ENCODE measurements at regions not wholly inside any gene's neighbourhood (a gene's known extent, or its start where the extent isn't known, plus 50 kb on each side); places are given as distances from the start of the nearest gene placed in this dataset.

DNA sequence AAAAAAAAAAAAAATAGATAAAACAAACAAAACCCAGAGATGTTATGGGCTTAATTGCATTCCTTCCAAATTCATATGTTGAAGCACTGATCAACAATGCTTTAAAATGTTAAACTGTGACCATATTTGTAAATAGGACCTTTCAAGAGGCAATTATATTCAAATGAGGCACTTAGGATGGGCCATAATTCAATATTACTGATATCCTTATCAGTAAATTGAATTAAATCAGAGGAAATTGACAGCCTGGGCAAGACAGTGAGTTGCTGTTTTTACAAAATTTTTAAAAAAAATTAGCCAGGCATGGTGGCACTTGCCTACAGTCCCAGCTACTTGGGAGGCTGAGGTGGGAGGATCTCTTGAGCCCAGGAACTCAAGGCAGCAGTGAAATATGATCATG is 364.1 kb downstream of the GJA1 start:
- no peak overlapping the region for H3K4me3 ChIP-seq (ENCODE audit: low read depth, low read length)
- TF ChIP-seq, protein P1, sequence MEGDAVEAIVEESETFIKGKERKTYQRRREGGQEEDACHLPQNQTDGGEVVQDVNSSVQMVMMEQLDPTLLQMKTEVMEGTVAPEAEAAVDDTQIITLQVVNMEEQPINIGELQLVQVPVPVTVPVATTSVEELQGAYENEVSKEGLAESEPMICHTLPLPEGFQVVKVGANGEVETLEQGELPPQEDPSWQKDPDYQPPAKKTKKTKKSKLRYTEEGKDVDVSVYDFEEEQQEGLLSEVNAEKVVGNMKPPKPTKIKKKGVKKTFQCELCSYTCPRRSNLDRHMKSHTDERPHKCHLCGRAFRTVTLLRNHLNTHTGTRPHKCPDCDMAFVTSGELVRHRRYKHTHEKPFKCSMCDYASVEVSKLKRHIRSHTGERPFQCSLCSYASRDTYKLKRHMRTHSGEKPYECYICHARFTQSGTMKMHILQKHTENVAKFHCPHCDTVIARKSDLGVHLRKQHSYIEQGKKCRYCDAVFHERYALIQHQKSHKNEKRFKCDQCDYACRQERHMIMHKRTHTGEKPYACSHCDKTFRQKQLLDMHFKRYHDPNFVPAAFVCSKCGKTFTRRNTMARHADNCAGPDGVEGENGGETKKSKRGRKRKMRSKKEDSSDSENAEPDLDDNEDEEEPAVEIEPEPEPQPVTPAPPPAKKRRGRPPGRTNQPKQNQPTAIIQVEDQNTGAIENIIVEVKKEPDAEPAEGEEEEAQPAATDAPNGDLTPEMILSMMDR (IDR thresholded peaks at IDR 0.05; ENCODE audit: insufficient read depth, low read length, poor library complexity, severe bottlenecking) = no peak
- no peak for DNase-seq (ENCODE audit: low read depth)
- no peaks in the 10 kb centered on the region for H3K27me3 ChIP-seq (ENCODE audit: control insufficient read depth, insufficient read depth, low read length)
- no peaks in the 10 kb centered on the region for H3K36me3 ChIP-seq (ENCODE audit: control insufficient read depth, insufficient read depth, low read length)

DNA sequence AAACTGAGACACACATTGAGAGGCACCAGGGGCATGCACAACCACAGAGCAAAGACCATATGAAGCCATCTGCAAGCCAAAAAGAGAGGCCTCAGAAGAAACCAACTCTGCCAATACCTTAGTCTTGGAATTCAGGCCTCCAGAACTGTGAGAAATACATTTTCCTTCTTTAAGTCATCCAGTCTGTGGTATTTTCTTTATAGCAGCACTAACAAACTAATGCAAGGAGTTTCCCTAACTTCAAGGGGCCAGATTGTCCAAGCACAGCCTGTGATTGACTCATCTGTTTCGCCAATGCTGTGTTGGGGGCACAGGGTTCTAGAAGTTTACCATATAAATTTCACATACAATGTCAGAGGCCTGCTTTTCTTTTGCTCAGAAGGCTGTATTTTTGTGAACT is 364.6 kb downstream of the GJA1 start:
- H3K36me3 ChIP-seq (ENCODE audit: control insufficient read depth, insufficient read depth, low read length) = no peaks in the 10 kb centered on the region
- no peak overlapping the region for H3K4me3 ChIP-seq (ENCODE audit: low read depth, low read length)
- no peaks in the 10 kb centered on the region for H3K27me3 ChIP-seq (ENCODE audit: control insufficient read depth, insufficient read depth, low read length)
- no peak for DNase-seq (ENCODE audit: low read depth)
- TF ChIP-seq, protein P1 (IDR thresholded peaks at IDR 0.05; ENCODE audit: insufficient read depth, low read length, poor library complexity, severe bottlenecking) = no peak

DNA sequence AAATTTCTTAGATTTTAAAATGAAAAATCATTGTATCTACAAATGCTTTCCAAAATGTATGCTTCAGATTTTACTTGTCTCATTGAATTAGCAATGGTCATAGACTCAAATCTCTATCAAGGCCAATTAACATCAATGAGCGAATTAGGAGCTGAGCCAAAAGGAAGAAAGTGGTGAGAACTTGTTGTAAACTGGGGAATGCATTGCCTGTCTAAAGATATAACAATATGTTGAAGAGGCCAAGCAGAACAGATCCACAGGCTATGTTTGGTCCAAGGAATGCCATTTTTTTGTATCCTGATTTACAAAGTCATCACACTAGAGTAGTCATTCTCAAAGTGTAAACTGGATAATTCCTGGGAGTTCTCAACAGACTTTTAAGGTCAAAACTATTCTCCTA is 370.7 kb downstream of the GJA1 start:
- TF ChIP-seq, protein P1 (IDR thresholded peaks at IDR 0.05; ENCODE audit: insufficient read depth, low read length, poor library complexity, severe bottlenecking) = no peak
- H3K4me3 ChIP-seq (ENCODE audit: low read depth, low read length) = no peak overlapping the region
- no peak for DNase-seq (ENCODE audit: low read depth)
- H3K36me3 ChIP-seq (ENCODE audit: control insufficient read depth, insufficient read depth, low read length) = no peaks in the 10 kb centered on the region
- no peaks in the 10 kb centered on the region for H3K27me3 ChIP-seq (ENCODE audit: control insufficient read depth, insufficient read depth, low read length)

DNA sequence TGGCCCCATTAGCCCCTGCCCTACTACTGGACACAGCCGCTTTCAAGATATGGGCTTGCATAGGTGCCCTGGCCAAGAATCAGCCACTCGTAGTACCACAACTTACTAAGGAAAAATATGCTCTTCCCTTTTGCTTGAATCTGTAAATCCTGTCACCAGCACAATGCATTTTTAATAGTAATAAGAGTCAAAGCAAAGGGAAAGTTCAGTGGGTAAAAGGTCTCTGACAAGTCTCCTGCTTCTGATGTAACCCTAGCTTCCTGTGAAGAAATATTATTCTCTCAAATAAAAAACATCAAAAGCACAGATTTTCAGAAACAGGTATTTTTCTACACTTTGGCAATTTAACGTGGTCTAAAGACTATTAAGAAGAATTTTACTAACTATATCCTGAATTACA is 373.8 kb downstream of the GJA1 start:
- H3K4me3 ChIP-seq (ENCODE audit: low read depth, low read length) = no peak overlapping the region
- TF ChIP-seq, protein P1 (IDR thresholded peaks at IDR 0.05; ENCODE audit: insufficient read depth, low read length, poor library complexity, severe bottlenecking) = no peak
- H3K27me3 ChIP-seq (ENCODE audit: control insufficient read depth, insufficient read depth, low read length) = no peaks in the 10 kb centered on the region
- DNase-seq (ENCODE audit: low read depth) = no peak
- no peaks in the 10 kb centered on the region for H3K36me3 ChIP-seq (ENCODE audit: control insufficient read depth, insufficient read depth, low read length)

DNA sequence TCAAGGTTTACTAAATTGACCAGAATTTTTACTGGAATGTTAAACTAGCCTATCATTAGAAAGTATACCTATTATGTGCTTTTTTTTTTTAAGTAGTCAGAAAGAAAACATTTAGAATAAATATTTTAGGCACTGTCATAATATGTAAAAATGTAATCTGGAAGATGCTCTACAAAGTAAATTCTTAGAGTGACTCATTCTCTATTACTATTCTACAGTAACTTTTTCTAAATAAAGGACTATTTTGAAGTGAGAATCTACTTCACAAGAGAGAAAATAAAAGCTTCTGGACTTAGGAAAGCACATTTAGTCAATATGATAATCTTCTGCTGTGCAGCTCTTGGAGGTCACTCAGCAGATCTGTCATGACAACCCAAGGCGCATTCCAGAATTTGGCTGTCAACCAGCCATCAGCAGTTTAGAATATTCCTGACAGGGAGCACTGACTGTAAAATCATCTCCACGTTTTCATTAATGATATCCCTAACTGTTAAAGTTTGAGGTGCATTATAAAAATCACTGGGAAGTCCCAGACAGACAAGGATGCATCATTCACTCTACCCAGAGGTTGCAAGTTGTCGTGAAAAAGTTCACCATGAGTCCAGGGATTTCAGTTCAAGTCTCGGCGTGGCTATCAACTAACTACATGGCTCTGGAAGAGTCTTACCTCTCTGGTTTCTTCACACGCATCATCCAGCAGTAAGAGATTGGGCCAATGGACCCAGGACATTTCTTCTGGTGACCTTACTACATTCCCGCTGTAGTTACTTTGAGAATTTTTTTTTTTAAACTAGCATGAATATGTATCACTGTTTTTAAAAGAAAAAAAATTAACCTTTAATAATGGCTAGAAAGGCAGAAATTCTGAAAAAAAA is 374.9 kb downstream of the GJA1 start:
- no peak for DNase-seq (ENCODE audit: low read depth)
- Histone ChIP-seq H3K4me3 (ENCODE audit: low read depth, low read length) (no peak overlapping the region), H3K36me3 (ENCODE audit: control insufficient read depth, insufficient read depth, low read length) (no peaks in the 10 kb centered on the region), H3K27me3 (ENCODE audit: control insufficient read depth, insufficient read depth, low read length) (no peaks in the 10 kb centered on the region)
- TF ChIP-seq, protein P1 (IDR thresholded peaks at IDR 0.05; ENCODE audit: insufficient read depth, low read length, poor library complexity, severe bottlenecking) = no peak

DNA sequence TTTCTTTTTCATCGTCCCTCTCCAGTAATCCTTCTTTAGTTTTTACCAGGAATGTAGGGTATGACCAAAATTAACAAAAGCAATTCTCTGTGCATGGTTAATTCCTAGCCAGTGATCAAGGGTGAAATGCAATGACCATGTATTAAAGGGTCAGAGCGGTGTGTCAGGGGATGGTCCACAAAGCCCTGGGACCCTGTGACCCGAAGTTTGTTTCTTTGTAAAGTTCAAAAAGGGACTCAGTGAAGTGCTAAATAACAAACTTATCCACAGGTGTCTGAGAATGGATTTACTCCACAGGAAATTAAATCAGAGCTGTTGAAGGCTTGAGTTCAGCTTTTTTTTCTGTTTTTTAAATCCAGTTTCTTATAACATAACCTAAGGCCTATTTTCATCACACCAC is 375.7 kb downstream of the GJA1 start:
- Histone ChIP-seq H3K27me3 (ENCODE audit: control insufficient read depth, insufficient read depth, low read length) (no peaks in the 10 kb centered on the region), H3K4me3 (ENCODE audit: low read depth, low read length) (no peak overlapping the region), H3K36me3 (ENCODE audit: control insufficient read depth, insufficient read depth, low read length) (no peaks in the 10 kb centered on the region)
- DNase-seq (ENCODE audit: low read depth) = no peak
- TF ChIP-seq, protein P1 (IDR thresholded peaks at IDR 0.05; ENCODE audit: insufficient read depth, low read length, poor library complexity, severe bottlenecking) = no peak

Data from kidney epithelial cell (primary cell).